NCI-H82 treated with DMSO at 0.1 percent for 48 hours (cell line): ENCODE measurements at regions not wholly inside any gene's neighbourhood (a gene's known extent, or its start where the extent isn't known, plus 50 kb on each side); places are given as distances from the start of the nearest gene placed in this dataset.
"Not testable (repeated sequence)": the region's sequence is repeated elsewhere in the genome, so short reads cannot be mapped to it uniquely, and the experiment has no call there.

Experiments used
- DNase-seq: peaks from one replicate; lab custom pipeline; 2025; ENCODE audit not compliant: unreplicated experiment; lab: John Stamatoyannopoulos, UW

DNA sequence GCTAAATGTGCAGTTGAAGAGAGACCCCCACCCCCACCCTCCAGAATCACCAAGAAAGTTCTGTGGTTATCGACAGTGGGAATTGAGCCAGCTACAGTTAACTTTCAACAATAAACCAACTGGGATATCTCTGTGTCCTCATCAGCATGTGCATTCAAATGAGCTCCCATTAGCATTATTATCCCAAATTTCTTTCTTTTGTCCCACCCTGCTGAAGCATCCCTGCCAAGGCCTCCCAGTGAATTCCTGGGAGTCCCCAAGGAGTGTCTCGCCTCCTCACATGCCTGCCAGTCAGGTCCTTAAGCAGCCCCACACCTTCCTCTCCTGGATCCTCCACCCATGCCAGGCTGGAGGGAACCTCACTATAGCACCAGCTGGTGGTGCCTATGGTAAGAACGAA, 422.1 kb upstream of the HNRNPA3 start:
- DNase-seq = no peak

- DNase-seq = no peak
These were observed 418.8 kb upstream of the HNRNPA3 start for GRCh38 chr2:176793792-176794191.

- no peak for DNase-seq
These were observed 418.2 kb upstream of the HNRNPA3 start for GRCh38 chr2:176794392-176794791.

GRCh38 chr2:176795823-176796222, 416.8 kb upstream of the HNRNPA3 start:
- DNase-seq = no peak

- DNase-seq = not testable (repeated sequence)
These were observed 415.9 kb upstream of the HNRNPA3 start for GRCh38 chr2:176796677-176797076.

- DNase-seq = no peak
These were observed 408.2 kb upstream of the HNRNPA3 start for GRCh38 chr2:176804392-176804791.

- DNase-seq = no peak
These were observed 407.2 kb upstream of the HNRNPA3 start for GRCh38 chr2:176805345-176805744.

GRCh38 chr2:176812246-176812775, 400.3 kb upstream of the HNRNPA3 start:
- DNase-seq = no peak

- DNase-seq = no peak
These were observed 399.4 kb upstream of the HNRNPA3 start for GRCh38 chr2:176813156-176813555.

DNA sequence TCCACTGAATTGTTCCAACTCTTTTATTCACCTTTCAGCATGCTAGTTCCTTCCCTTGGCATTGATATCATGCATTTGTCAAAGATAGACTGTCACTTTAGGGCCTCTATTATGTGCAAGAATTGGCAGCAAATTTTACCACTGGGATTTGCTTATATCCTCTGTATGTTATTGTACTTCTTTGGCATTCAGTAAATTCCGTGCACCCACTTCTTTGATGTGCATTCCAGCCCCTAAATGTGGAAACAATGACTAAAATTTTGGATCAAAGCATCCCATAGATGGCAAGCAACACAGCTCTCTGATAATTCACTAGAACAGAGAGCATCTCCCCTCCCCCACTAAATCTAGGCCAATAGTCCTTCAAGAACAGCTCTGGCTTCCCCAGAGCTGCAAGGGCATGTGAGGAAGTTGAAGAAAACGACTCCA, 399.0 kb upstream of the HNRNPA3 start:
- no peak for DNase-seq

DNA sequence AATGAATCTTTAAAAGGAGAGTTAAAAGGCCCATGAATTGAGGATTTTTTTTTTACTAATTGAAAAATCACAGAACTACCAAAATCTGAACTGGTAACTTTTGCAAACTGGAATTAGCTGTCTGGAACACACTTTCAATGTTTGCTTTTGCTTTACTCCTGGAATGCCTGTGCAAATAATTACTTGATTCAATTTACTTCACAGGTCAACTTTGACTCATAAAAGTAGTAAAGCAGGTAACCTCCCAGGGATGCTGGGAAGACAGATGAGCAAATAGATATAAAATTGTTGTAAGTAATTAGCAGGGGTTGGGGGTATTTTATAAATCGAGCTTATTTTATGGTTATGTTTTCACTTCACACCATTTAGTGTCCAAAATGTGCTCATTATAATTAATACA, 398.3 kb upstream of the HNRNPA3 start:
- no peak for DNase-seq

DNA sequence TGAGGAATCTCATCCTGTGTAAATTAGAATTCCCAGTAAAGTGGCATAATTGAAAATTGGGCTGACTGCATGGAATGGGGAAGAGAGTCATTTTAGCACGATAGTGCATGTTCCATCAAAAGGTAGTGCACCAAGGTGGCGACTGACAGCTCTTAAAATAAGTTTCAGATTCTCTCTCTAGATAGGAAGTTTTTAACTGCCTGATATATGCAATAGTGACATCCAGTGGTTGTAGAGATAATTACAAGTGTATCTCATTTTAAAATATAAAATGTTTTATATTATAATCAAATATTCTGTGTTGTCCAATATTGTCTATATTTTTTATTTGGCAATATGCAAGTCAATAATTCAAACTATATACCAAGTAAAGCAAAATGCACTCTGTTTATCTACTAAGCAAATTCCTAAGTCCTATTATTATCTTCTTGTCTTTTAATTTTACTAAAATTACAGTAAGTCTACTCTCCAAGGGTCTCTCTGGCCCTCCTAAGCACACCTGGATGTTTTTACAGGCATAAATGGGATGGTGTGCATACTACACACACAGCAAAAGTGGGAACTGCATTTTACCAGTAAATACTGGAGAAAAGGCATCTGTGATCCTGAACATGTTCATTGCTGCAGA, 397.7 kb upstream of the HNRNPA3 start:
- peak; percentile 39 for DNase-seq

DNA sequence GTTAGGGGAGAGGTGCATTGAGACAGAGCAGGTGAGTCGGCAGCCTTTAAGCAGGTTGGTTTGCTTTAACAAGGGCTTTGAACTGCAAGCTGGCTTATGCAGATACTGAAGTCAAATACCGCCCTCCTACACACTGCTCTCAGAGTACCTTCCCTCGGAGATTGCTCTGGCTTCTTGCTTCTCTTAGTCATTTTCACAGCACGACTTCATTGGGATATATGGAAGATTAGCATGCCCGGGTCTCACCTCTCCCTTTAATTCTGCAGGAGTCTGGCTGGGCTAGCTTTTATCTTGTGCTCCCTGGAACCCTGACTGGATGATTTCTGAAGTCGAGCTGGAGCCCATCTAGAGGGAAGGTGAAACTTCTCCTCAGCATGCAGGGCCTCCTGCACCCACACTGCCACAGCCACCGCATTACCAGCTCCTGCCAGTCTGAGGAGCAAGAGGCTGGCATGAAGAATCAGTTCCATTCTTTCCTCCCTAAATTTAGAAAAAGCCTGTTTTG, 395.5 kb upstream of the HNRNPA3 start:
- DNase-seq = no peak

- DNase-seq = no peak
These were observed 394.5 kb upstream of the HNRNPA3 start for GRCh38 chr2:176818076-176818475.

- DNase-seq = no peak
These were observed 394.0 kb upstream of the HNRNPA3 start for GRCh38 chr2:176818617-176819016.

- no peak for DNase-seq
These were observed 393.3 kb upstream of the HNRNPA3 start for GRCh38 chr2:176819306-176819705.

GRCh38 chr2:176820371-176820932, 392.1 kb upstream of the HNRNPA3 start:
- DNase-seq = no peak

DNA sequence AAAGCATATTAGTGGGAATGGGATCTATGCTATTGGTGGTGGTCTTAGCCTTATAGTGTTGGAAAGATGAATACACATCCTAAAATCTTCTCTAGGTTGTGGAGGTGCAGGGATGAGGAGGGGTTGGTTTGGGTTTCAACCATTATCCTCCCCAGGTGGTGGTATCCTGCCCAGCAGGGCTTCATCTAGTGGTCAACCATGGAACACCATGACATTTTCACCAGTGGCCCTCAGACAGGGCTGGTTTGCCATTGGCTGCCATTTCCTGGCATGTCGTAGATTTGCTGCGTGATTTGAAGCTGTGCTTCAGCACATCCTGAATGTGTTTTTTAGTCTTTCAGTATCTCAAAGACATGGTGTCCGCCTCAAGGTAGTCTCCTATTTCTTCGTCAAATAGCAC, 391.2 kb upstream of the HNRNPA3 start:
- no peak for DNase-seq

- DNase-seq = no peak
These were observed 390.5 kb upstream of the HNRNPA3 start for GRCh38 chr2:176822060-176822459.

DNA sequence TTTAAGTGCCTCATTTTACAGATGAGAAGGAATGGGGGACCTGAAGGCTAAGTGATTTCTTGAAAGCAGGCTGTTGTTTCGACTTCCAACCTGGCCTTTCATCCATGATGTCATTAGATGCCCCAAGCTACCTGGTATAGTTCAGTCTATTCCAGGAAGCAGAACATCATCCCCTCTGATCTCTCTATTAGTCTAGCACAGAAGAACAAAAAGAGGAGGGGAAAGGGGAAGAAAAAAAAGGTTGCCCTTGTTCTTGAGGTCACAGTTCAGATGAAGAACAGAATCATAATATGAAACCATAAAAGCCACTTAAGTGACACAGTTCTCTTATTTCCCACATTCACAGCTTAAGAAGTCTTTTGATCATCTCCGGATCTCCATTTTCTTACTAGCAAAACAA, 386.2 kb upstream of the HNRNPA3 start:
- no peak for DNase-seq

- DNase-seq = no peak
These were observed 385.5 kb upstream of the HNRNPA3 start for GRCh38 chr2:176826984-176827668.

- peak; percentile 62 for DNase-seq
These were observed 382.2 kb upstream of the HNRNPA3 start for GRCh38 chr2:176830362-176830761.
